RWPE2 (cell line): ENCODE measurements at regions not wholly inside any gene's neighbourhood (a gene's known extent, or its start where the extent isn't known, plus 50 kb on each side); places are given as distances from the start of the nearest gene placed in this dataset.

Source experiments
- ATAC-seq: fragments of 200-7000 bp; cut with Tn5 transposase; 3 replicates; pipeline ENCODE4 v1.9.1; 2021; ENCODE audit warnings: low read depth
- DNase-seq: peaks from one replicate; pipeline ENCODE4 v3.0.0-alpha.2; 2020; ENCODE audit warnings: low spot score
- H3K27ac ChIP-seq: fragments of 450-650 bp; 2 replicates; pipeline ENCODE4 v1.5.1; 2017; ENCODE audit warnings: mild to moderate bottlenecking; ENCODE audit not compliant: poor library complexity, severe bottlenecking
- H3K27me3 ChIP-seq: fragments of 250-450 bp; sonication (Bioruptor Pico); 2 replicates; pipeline ENCODE4 v1.5.1; 2021; ENCODE audit warnings: mild to moderate bottlenecking, moderate library complexity; ENCODE audit not compliant: insufficient read depth, poor library complexity, severe bottlenecking
- H3K36me3 ChIP-seq: fragments of 250-450 bp; sonication (Bioruptor Pico); 2 replicates; pipeline ENCODE4 v1.5.1; 2020; ENCODE audit warnings: low read depth, mild to moderate bottlenecking, moderate library complexity
- H3K4me1 ChIP-seq: fragments of 250-450 bp; sonication (Bioruptor Pico); 2 replicates; pipeline ENCODE4 v1.5.1; 2021; ENCODE audit warnings: mild to moderate bottlenecking, moderate library complexity; ENCODE audit not compliant: insufficient read depth, poor library complexity, severe bottlenecking
- H3K4me3 ChIP-seq: fragments of 250-450 bp; sonication (Bioruptor Pico); 2 replicates; pipeline ENCODE4 v1.5.1; 2021; ENCODE audit warnings: mild to moderate bottlenecking, moderate library complexity; ENCODE audit not compliant: severe bottlenecking
- H3K9me3 ChIP-seq: fragments of 250-450 bp; sonication (Bioruptor Pico); 2 replicates; pipeline ENCODE4 v1.5.1; 2021; ENCODE audit warnings: mild to moderate bottlenecking, moderate library complexity; ENCODE audit not compliant: severe bottlenecking
- CTCF ChIP-seq: fragments of 450-650 bp; IDR thresholded peaks from one replicate; pipeline ENCODE4 v1.5.1; 2017; ENCODE audit warnings: mild to moderate bottlenecking, moderate library complexity; ENCODE audit not compliant: poor library complexity, severe bottlenecking

- TF ChIP-seq CTCF = no peak
- Histone ChIP-seq H3K9me3 (no peaks in the 10 kb centered on the region), H3K27me3 (no peaks in the 10 kb centered on the region), H3K27ac (no peak overlapping the region), H3K4me3 (no peak overlapping the region), H3K4me1 (no peaks in the 10 kb centered on the region), H3K36me3 (no peaks in the 10 kb centered on the region)
- DNase-seq (no peak), ATAC-seq (no peak)
These were observed 115.8 kb upstream of the ARHGEF3 start for GRCh38 chr3:56917361-56918110.

- Histone ChIP-seq H3K9me3 (no peaks in the 10 kb centered on the region), H3K4me3 (no peak overlapping the region), H3K4me1 (no peaks in the 10 kb centered on the region), H3K36me3 (no peaks in the 10 kb centered on the region), H3K27ac (no peak overlapping the region), H3K27me3 (no peaks in the 10 kb centered on the region)
- ATAC-seq (no peak), DNase-seq (no peak)
- no peak for TF ChIP-seq CTCF
These were observed 115.1 kb upstream of the ARHGEF3 start for GRCh38 chr3:56916716-56917360.

DNA sequence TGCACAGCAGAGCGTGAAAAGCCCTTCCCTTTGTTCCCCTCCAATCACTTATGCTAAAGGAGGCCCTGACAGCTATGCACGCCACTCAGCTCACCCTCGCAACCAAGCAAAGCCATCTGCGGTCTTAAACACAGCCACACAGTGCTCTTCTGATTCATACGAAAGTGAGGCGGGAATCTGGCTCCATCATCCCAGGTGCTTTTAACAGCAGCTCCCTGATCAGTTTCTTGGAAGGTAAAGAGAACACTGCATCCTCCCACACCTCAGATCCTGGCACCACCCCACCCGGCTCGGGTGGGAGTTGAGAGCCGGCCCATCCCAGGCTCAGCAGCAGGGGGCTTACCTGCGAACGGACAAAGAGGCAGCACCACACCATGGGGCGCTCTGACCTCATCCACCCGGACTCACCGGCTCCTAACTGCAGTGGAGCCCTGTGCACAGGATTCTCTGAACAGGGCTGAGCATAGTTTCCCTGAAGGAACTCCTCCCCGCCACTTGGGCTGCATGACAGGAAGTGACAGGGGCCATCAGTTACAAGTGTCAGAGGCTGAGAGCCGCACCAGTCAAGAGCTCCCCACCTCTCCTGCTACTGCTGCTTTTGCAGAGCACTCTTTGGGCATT, 114.3 kb upstream of the ARHGEF3 start:
- H3K27ac ChIP-seq = no peak overlapping the region
- DNase-seq = no peak

DNA sequence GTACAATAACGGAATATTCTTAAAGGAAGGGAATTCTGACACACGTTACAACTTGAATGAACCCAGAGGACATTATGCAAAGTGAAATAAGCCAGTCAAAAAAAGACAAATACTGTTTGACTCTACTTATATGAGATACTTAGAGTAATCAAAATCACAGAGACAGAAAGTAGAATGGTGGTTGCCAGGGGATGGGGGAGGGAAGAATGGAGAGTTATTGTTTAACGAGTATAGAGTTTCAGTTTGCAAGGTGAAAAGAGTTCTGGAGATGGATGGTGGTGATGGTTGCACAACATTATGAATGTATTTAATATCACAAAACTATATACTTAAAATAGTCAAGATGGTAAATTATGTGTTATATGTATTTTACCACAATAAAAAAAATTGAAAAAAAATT, 112.9 kb upstream of the ARHGEF3 start:
- Histone ChIP-seq H3K27me3 (no peaks in the 10 kb centered on the region), H3K9me3 (no peaks in the 10 kb centered on the region), H3K36me3 (no peaks in the 10 kb centered on the region), H3K27ac (no peak overlapping the region), H3K4me3 (no peak overlapping the region), H3K4me1 (no peaks in the 10 kb centered on the region)
- DNase-seq = no peak
- ATAC-seq = no peak
- TF ChIP-seq CTCF = no peak

More for the DNA sequence above, 114.3 kb upstream of the ARHGEF3 start:
- Histone ChIP-seq H3K9me3 (no peaks in the 10 kb centered on the region), H3K27me3 (no peaks in the 10 kb centered on the region), H3K4me1 (no peaks in the 10 kb centered on the region), H3K36me3 (no peaks in the 10 kb centered on the region), H3K4me3 (no peak overlapping the region)
- no peak for ATAC-seq
- no peak for TF ChIP-seq CTCF
